ENCODE measurements at regions not wholly inside any gene's neighbourhood (a gene's known extent, or its start where the extent isn't known, plus 50 kb on each side); places are given as distances from the start of the nearest gene placed in this dataset.
A peak's percentile ranks its signal among the peaks of the same experiment; 100 is the strongest.

DNA sequence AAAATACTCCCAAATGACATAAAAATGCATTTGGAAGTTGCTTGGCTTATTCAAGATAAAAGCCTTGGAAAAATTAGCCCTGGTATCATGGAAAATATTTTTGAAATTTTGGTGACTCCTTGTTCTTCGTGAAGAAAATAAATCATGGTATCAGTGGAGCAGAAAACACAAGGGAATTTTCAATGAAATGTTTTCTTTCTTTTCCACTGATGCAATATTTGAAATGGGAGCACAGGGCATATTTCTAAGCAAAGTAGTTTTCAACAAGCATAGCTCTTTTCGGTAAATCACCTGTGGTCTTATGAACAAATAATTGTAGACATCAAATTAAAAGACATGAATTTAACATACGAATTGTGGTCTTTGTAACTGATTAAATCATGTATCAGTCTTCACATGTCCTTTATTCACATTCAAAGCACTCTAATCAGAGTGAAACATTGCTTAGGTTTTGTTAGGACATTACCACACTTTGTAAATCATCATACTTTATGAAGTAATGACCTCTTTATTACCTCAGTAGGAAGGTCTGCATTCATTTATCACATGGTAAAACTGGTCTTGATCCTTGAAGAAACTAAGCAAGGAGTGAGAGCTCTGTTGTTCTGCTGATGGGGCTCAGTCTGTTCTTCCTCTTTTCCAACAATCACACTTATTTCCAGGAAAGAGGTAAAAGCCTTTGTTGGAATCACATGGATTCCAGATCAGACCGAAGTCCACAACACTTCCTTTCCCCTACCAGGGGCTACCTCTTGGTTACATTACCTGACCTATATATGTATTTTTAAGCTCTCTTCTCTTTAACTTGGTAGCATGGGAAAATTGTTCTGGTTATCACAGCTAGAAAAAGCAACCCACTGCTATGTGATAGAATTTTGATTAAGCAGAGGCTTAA is 413.5 kb upstream of the THBS1 start:
- no peak for DNase-seq (ENCODE audit: low read depth in 3 of 3, low spot score in 2 of 3)

DNA sequence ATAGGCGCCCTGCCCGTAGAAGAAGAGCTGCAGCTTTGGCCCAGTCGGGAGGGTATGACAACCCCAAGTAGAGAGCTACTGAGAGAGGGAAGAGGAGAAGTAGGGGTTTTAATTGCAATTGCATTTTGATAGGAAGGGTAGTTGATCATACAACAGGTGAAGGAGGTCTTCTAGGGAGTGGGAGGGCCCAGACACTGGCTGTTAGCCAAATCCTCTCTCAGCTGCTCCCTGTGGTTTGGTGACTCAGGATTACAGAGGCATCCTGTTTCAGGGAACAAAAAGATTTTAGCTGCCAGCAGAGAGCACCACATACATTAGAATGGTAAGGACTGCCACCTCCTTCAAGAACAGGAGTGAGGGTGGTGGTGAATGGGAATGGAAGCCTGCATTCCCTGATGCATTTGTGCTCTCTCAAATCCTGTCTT is 408.9 kb upstream of the THBS1 start:
- DNase-seq (ENCODE audit: low read depth in 3 of 3, low spot score in 2 of 3): peak; percentile 58 to 65 (median 62)

- DNase-seq (ENCODE audit: low read depth in 3 of 3, low spot score in 2 of 3): peak in 1 of 3 donors; percentile 36
These were observed 408.2 kb upstream of the THBS1 start for GRCh38 chr15:39172380-39173281.

- DNase-seq (ENCODE audit: low read depth in 3 of 3, low spot score in 2 of 3): no peak
These were observed 407.5 kb upstream of the THBS1 start for GRCh38 chr15:39173426-39173825.

DNA sequence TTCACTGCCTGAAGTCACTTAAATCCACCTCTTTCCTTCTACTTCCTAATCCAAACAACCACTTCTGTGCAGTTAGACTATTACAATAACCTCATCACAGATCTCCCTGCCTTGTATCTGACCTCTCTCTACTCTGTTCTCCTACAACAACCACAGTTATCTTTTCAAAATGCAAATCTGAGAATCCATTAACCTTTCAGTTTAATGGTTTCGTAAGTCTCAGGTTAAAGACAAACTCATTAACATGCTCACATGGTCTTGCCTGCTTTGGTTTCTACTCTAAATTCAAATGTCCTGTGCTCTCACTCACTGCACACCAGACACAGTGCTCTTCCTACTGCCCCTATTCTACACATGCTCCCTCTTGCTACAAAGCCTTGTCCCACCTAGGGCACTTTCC is 406.5 kb upstream of the THBS1 start:
- no peak for DNase-seq (ENCODE audit: low read depth in 3 of 3, low spot score in 2 of 3)

GRCh38 chr15:39176030-39176429 is 404.8 kb upstream of the THBS1 start:
- DNase-seq (ENCODE audit: low read depth in 3 of 3, low spot score in 2 of 3): no peak

DNA sequence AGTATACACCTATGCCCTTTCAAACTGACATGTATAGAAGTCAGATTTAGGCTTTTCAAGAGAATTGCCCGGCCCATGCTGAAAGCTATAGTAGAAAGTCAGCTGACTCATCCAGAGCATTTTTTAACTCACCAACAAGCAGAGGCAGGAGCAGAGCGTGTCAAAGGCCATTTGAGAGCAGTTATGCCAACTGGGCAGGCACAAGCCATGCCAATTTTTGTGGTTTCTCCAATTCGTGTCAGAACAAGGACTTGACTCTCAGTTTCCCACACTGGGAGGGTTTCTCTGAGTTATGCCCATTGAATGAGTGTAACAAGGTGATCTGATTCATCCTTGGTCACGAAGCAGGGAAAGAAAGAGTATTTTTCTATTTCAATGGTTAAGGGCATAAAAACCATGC is 403.3 kb upstream of the THBS1 start:
- DNase-seq (ENCODE audit: low read depth in 3 of 3, low spot score in 2 of 3): no peak

- no peak for DNase-seq (ENCODE audit: low read depth in 3 of 3, low spot score in 2 of 3)
These were observed 400.8 kb upstream of the THBS1 start for GRCh38 chr15:39180030-39180429.

- DNase-seq (ENCODE audit: low read depth in 3 of 3, low spot score in 2 of 3): no peak
These were observed 400.4 kb upstream of the THBS1 start for GRCh38 chr15:39180483-39180933.

DNA sequence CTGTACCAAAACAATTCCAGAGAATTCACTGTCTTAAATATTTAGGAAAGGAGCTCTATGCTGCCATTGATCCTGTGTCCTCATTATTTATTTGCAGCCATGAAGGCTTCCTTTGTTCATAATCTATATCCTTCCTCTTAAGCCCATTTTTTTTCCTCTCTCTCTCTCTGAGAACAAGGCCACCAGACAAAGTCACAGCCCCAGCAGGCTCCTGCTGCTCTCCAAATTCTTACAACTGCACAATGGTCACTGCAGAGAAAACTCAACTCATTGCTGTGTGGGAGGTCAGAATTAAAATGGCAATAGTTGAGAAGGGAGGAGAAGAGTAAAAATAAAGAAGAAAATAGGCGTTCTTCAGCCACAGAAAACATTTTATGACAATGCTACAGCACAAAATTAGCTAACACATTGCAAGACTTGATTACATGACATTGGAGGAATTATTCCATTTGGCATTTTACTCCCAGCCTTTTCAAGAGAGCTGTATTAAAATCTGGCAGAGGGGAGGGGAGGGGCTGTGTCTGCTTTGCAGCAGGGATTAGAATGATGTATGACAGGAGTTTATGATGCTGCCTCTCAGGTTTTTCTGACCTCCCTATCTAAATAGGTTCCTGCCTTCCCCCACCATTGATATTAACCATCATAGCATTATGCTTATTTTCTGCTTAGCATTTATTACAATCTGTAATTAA is 399.7 kb upstream of the THBS1 start:
- no peak for DNase-seq (ENCODE audit: low read depth in 3 of 3, low spot score in 2 of 3)

DNA sequence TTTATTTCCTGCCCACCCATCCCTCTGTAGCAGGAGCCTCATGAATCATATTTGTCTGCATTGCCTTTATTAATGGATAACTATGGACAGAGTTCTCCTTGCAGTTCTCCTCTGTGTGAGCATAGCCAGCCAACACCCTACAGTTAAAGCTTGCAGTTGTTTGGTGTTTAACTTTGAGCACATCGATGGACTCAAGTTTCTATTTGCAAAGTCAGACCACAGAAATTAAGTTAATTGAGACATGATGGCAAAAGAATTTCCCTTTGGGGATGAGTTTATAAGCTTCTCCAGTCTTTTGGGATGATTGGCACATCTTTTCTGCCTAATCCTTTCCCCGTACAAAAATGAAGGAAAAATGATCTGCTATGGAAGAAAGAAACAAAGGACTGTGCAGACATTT is 398.9 kb upstream of the THBS1 start:
- no peak for DNase-seq (ENCODE audit: low read depth in 3 of 3, low spot score in 2 of 3)

DNA sequence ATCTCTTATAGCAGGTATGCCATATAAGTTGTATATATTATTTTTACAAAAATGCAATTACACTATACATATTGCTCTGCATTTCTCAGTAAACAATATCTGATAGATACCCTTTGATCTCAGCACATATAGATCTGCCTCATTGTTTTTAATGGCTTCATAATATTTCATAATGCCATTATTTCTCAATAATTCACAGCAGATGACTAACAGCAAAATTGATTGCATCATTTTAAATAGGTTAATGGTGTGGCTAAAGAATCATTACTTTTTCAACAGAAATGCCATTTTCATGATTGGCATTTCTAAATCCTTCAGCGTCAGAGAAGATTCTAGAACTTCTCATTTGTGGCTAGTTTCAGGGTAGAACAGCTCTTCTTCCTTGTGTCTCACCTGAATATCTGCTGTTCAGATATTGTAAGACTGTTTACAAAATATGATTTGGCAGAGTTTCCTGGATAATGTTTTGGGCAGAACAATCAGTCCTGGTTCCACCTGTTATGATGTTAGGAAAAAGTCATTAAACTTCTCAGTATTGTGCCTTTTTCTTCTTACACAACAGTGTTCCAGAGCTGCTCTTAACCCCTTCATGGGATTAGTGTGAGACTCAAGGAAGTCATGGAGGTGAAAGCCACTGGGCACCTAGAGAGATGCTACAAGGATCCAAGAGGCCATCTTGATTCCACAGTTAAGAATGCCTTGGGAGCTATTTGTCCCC is 397.6 kb upstream of the THBS1 start:
- DNase-seq (ENCODE audit: low read depth in 3 of 3, low spot score in 2 of 3): no peak

DNA sequence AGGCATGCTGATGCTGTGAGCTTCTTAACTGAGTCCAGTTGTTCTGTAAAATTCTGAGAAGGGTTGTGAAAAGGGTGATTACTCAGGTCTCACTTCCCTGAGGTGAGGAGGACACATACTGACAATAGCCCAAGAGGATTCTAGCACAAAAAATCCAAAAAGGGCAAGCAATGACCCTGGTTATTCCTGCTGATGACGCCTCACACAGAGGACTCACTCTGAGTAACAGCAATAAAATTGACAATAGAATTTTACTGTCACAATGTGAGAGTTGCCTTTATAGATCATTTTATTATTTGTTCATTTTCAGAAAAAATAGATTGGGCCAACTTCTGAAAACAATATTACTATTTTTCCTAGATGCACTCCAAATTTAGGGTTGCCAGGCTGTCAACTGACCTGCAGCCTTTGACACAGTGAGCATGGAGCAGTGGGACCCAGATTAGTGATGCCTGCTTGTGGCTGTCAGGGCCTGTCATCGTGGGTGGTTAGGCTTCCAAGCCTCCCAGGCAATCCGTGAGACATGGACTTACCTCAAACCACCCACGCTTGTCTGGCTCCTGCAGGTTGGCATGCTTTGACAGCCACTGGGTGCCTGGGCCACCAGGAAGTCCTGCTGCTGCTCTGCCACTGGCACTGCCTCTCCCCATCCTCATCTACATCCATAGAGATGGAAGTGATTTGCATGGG is 396.0 kb upstream of the THBS1 start:
- DNase-seq (ENCODE audit: low read depth in 3 of 3, low spot score in 2 of 3): no peak

DNA sequence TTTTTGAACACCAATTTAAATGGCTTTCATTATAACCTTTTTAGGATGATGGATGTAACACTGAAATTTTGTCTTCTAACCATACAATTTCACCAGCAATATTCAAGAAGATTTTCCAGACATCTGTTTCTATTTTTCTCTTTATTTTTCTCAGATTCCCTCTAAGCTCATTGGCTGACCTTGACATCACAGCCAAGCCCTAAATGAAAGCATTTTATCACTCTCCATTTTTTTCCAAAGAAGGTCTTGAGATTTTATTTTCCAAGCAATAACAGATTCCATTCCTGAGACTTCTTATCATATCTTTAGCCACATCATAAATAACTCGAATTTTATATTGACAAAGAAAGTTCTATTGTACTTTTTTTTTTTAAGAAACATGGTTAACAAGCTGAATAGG is 392.6 kb upstream of the THBS1 start:
- DNase-seq (ENCODE audit: low read depth in 3 of 3, low spot score in 2 of 3): no peak

DNA sequence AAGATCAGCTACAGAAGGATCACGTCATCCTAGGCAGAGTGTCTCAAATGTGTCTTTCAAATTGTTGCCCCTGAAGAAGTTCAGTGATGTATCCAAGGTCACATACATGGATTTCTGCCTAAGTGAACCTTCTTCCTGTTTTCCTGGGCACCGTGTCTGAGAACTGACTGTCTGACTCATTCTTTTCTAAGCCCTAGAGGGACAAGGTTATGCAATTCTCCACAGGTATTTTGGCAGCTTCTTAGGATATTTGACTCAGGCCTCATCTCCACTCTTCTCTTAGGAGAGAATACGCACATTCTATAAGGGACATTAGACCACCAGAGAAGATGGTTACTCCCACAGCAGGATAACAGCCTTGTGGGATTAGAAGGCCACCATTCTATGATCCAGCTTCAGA is 391.9 kb upstream of the THBS1 start:
- DNase-seq (ENCODE audit: low read depth in 3 of 3, low spot score in 2 of 3): no peak

DNA sequence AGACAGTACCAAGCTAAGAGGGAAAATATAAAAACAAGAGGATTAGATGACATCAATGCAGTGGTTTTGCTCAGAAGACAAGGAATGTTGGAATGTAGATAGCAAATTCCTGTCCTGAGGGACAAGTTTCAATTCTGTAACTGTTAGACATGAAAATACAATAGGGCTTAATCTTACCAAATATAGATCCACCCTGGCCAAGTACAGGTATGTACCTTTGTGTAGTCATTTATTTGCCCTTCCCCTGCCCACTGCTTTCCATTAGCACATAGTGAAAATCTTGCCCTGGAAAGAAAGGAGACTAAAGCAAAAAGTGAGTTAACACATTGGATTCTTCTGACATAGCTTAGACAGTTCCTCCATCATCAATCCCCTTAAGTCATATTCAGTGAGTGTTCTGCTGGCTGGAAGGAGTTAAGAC is 389.0 kb upstream of the THBS1 start:
- no peak for DNase-seq (ENCODE audit: low read depth in 3 of 3, low spot score in 2 of 3)

DNA sequence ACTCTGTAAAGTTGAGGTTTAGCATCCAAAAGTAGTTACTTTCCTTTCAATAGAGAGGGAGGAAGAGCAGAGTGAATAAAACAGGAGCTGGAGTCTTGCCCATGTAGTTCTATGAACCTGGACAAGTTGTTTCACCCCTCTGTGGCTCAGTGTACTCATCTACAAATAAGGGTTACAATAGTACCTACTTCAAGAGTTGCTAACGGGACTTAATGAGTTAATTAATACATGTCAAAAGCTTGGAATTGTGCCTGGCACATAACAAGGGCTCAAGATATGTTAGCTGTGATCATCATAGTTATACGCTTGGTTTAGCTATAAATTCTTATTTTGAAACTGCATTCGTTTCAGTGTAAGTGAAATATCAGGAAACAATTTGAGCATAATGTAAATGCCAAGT is 388.5 kb upstream of the THBS1 start:
- no peak for DNase-seq (ENCODE audit: low read depth in 3 of 3, low spot score in 2 of 3)

- no peak for DNase-seq (ENCODE audit: low read depth in 3 of 3, low spot score in 2 of 3)
These were observed 387.8 kb upstream of the THBS1 start for GRCh38 chr15:39192979-39193560.

DNA sequence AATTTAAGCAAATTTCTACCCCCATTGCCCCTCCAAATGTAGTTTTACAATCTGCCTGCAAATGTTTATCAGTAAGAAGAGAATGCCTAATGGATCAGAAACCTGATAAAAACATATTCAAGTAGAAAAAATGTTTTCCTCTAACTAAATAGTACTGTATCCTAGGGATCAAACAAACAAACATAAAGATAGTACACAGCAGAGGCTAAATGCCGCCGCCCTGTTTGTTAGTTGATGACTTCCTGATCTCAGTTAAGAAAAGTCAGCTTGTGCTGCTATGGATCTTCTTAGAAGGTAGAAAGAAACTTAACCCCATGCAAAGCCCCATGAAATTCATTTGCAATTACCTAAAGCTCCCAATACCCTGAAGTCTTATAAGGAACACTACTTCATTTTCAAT is 387.3 kb upstream of the THBS1 start:
- DNase-seq (ENCODE audit: low read depth in 3 of 3, low spot score in 2 of 3): no peak
